Tibial nerve (tissue), 4 donors: ENCODE measurements at regions not wholly inside any gene's neighbourhood (a gene's known extent, or its start where the extent isn't known, plus 50 kb on each side); places are given as distances from the start of the nearest gene placed in this dataset.

Experiments
- CTCF ChIP-seq, 5 experiments: fragments of 200-600 bp in 3 of 5; fragments of 450-650 bp in 2 of 5; sonication (generic) in 3 of 5; IDR thresholded peaks; one replicate each; pipeline ENCODE4 v1.5.1; 2016 to 2019; ENCODE audit warnings: antibody characterized with exemption in 5 of 5, mild to moderate bottlenecking in 3 of 5, moderate library complexity in 2 of 5
- EP300 ChIP-seq, 2 donors: sonication (generic); formaldehyde crosslinking; IDR thresholded peaks; one replicate each; pipeline ENCODE4 v1.6.1; 2017; ENCODE audit warnings: antibody characterized with exemption in 2 of 2, mild to moderate bottlenecking in 1 of 2
- POLR2A ChIP-seq, 2 donors: fragments of 450-650 bp; IDR thresholded peaks; one replicate each; pipeline ENCODE4 v1.6.1; 2017; ENCODE audit warnings: antibody characterized with exemption in 2 of 2, mild to moderate bottlenecking in 2 of 2, moderate library complexity in 2 of 2

GRCh38 chr3:177476921-177477435 lies 279.7 kb upstream of the TBL1XR1 start:
- no peak for TF ChIP-seq CTCF (IDR thresholded peaks at IDR 0.05)
- TF ChIP-seq POLR2A (IDR thresholded peaks at IDR 0.05) = no peak
- no peak for TF ChIP-seq EP300 (IDR thresholded peaks at IDR 0.05)
